ENCODE measurements at regions not wholly inside any gene's neighbourhood (a gene's known extent, or its start where the extent isn't known, plus 50 kb on each side); places are given as distances from the start of the nearest gene placed in this dataset.
"Not testable (repeated sequence)": the region's sequence is repeated elsewhere in the genome, so short reads cannot be mapped to it uniquely, and the experiment has no call there.

DNA sequence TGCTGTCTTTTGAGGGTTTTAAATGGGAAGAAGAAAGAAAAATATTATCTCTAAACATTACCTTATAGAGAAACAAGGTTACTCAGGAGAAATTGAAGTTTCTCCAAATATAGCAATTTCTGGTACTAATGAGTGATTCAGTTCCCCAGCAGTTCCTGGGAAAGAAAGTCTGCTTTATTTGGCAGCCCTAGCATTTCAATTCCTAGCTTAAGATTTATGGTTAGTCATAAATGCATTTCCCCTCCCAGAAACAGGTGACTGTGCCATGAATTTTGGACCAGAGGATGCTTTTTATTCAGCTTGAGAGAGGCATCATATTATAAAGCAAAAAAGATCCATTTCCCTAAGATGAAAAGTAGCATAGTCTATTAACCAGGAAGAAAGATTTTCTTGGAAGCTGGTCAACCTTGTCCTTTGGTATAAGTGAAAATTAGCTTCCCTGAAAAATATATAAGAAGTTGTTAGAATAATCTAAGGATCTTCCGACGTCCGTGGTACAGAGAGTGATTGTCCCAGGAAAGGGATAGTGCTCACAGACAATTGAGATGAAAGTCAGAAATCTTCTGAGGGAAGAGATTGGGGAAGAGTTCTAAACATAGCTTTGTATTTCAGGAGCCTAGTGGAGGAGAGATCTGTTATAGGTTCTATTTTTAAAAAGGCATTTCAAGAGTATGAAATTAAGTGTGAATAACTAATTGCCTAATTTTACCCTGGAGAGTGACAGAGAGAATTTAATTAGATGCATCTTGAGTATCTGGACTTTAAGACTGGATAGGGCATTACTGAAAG, 164.9 kb downstream of the ESM1 start:
- ATAC-seq, result no peak

- peak; percentile 76 for ATAC-seq
These were observed 178.0 kb downstream of the ESM1 start for GRCh38 chr5:54807421-54807820.

- no peak for ATAC-seq
These were observed 180.9 kb downstream of the ESM1 start for GRCh38 chr5:54804521-54804920.

DNA sequence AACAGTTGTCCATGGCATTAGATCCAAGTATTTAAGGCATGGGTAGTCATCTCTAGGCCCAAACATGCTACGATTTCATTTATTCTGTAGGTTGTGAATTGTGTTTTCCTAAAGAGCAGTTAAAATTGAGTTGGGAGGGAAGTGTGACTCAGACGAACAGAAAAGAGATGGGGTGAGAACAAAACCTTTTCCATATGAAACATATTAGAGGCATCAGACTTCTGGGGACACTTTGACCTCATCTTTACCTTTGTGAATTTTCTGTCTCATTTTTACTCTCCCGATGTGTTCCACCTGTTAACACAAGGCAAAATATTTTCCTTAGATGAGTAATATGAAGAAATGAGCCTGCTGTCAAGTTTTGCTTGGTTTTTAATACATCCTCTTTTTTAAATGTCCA, 181.3 kb downstream of the ESM1 start:
- ATAC-seq, result no peak

DNA sequence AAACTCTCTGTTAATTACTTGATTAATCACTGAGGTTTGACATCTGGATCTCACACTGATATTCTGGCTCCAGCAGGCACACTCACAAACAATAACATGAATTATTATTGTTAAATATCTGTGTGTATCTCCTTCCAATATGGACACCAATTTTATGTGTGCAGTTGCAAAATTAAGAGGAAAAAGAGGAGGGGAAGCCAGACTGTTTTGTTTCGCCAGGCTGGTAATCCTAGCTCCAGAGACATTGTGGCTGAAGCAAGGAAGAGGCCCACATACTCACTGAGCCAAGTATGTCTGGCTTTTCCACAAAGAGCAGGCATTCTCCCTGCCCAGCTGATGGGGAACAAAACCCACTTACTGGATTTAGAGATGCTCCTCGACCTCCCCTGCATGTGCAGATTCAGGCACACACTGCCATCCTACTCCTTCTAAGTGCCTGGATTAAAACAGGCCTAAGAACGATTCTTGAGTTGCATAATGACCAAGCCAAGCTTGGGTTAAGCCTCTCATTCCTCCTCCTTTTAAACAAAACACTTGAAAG, 181.9 kb downstream of the ESM1 start:
- no peak for ATAC-seq

DNA sequence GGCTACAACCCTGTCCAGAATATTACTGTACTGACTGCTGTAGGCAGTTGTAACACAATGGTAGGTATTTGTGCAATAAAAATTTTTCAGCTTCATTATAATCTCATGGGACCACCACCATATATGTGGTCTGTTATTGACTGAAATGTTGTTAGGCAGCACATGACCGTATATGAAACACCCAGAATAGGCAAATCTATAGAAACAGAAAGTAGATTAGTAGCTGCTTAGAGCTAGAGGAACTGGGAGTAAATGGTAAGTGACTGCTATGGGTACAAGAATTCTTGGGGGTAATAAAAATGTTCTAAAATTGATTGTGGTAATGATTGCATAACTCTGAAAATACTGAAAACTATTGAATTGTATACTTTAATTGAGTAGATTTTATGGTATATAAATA, 185.7 kb downstream of the ESM1 start:
- no peak for ATAC-seq

GRCh38 chr5:54795777-54796176, 189.6 kb downstream of the ESM1 start:
- no peak for ATAC-seq

- no peak for ATAC-seq
These were observed 190.1 kb downstream of the ESM1 start for GRCh38 chr5:54795284-54795683.

DNA sequence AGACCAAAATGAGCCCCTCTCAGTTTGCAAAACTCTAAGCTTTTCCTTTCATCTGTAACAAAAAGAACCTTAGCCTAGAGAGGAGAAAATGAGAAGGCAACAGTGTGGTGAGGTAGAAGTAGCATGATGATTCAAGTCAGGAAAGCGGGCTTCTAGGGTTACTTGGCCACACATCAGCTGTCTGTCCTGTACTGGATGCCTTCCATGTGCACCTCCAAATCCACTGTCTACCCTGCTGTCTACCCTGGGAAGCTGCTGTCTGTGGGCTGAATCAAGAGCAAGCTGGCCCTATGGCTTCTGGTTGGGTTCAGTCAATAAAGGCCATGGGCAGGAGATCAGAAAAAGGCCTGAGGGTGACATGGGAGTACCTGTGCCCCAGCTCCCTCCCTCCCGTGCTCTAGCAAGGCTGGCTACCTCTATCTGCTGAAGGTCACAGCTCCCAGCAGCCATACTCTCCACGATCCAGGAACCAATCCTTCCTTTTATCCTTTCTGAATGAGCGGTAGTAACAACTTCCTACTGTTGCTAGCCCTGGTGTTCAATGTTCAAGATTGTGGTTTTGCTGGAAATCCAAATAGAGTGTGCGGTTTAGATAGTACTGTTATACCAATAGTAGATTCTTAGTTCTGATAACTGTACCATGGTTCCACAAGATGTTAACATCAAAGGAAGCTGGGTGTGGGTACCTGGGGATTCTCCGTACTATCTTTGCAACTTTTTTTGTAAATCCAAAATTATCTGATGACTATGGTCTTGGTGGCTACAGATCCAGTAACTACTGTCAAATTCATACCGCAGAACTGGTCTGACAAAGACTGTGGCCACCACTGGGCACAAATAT, 191.0 kb downstream of the ESM1 start:
- ATAC-seq, result no peak

DNA sequence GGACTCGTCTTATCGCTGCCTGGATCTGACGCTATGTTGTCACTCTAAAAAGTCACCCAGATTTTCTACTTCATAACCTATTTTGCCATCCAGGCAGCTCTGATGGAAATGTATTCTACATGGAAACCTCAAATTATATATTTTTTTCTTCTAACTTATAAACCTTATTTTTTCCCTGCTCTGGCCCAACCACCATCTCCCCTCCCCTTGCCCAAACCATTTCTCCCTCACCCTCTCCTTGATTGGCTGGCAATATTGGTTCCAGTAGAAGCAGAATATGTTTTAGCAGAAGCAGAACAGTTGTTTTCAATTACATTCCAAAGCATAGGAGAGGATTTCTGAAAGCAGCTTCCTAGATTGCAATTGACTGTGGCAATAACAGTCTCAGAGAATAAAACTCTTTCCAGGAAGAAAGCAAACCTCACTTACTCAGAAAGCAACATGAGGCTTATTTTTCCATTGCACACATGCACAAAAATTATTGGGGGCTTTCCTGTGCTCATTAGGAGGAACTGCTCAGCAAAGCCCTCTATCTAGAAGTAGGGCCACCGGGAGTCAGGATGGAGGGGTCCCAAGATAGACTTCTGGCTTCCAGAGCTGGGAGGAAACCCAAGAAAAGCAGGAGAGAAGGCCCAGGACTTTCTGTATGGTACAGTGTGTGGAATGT, 191.8 kb downstream of the ESM1 start:
- ATAC-seq, result no peak

- ATAC-seq, result no peak
These were observed 192.6 kb downstream of the ESM1 start for GRCh38 chr5:54792611-54793404.

GRCh38 chr5:54787910-54788309, 197.5 kb downstream of the ESM1 start:
- ATAC-seq, result not testable (repeated sequence)

DNA sequence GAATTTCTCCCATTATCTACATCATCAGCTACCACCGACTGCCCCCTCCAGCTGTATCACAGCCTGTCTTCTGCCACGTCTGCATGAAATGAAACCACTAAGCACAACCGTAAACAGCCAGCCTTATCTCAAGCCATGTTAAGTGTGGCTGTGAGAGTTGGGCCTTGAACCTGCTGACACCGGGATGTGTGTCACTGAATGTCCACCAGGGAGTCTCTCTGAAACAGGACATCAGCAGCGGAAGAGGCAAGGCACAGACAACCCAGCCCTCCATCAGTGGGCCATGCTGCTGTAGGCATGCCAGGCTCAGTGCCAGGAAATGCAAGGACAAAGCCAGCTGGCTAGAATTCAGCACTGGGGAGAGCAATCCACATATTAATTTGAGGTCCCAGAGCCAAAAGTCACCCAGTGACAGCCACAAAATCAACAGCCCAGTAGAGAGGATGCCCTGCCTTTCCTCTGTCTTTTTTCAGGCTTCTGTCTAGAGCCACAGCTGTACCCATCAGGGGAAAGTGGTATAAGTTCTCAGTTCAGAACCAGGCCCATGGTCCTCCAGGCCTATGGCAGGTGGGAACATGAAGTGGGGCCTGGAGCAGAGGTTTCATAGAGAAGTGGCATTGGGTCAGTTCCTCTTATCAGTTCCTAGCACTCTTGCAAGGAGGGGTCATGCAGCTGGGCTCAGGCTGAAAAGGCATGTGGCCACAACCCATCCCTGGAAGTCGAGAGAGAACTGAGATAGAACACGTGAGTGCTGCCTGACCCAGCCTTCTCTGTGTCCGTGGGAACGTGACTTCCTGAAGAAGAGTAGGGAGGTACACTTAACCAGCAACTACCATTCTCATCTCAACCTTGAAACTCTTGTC, 199.4 kb downstream of the ESM1 start:
- ATAC-seq, result peak; percentile 47

DNA sequence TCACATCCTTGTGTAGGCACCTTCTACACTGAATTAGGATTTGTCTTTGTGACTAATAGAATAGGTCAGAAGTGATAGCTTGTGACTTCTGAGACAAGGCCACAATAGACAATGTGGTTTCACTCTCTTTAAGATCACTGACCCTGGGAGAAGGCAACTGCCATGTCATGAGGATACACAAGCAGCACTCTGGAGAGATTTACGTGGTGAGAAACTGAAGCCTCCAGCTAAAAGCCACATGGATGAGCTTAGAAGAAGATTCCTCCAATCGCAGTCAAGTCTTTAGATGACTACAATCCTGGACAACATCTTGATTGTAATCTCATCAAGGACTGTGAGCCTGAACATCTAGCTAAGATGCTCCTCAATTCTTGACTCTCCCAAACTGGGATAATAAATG, 206.6 kb downstream of the ESM1 start:
- no peak for ATAC-seq

DNA sequence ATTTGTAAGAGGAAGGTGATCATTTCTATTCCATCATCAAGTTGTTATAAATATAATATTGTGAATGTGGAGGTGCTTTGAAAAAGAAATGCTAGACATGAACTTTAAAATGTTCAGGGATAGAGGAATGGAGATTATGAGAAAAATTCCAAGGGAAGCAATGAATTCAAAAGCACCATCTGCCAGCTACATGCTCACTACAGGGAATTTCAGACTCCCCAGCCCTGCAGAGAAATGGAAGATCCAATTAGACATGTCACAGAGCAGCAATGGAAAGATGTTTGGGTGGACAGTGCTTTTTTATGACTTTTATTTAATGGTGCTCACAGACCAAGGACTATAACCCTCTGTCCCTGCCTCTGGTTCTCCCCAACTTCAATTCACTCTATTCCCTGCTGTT, 209.7 kb downstream of the ESM1 start:
- ATAC-seq, result no peak

- peak; percentile 91 for ATAC-seq
These were observed 210.9 kb downstream of the ESM1 start for GRCh38 chr5:54774281-54775170.

DNA sequence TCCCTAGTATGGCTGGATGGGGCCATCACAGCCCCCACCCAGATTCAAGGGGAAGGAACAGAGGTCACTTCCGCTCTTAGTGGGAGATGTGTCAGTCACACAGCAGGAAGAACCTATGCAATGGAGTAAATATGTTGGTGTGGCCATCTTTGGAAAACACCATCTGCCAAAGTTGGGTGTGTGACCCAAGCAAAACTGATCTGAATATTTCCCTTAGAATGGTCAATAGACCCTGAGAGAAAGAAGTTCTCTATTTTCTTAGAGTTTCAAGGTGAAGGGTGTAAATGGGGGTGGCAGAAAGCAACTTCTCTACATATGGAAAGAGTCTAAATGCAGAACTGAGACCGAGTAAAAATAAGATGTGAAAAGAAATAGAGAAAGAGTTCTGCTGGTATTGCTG, 212.7 kb downstream of the ESM1 start:
- no peak for ATAC-seq

GRCh38 chr5:54772231-54772630, 213.2 kb downstream of the ESM1 start:
- no peak for ATAC-seq

GRCh38 chr5:54769746-54770145, 215.6 kb downstream of the ESM1 start:
- ATAC-seq, result peak; percentile 29

GRCh38 chr5:54769072-54769471, 216.3 kb downstream of the ESM1 start:
- no peak for ATAC-seq

All from esophagus mucosa (tissue), 1 donor.